Ovary (tissue), 7 donors: ENCODE measurements at regions not wholly inside any gene's neighbourhood (a gene's known extent, or its start where the extent isn't known, plus 50 kb on each side); places are given as distances from the start of the nearest gene placed in this dataset.

ENCODE experiments used
- DNase-seq, 5 donors: peaks; one replicate each; pipeline ENCODE4 v3.0.0-alpha.2; 2019 to 2020
- H3K27ac ChIP-seq, 2 donors: fragments of 200-600 bp; one replicate each; pipeline versions ENCODE4 v1.5.1 to v1.8.0; 2019 to 2022
- H3K27me3 ChIP-seq: fragments of 200-600 bp; one replicate; pipeline ENCODE4 v1.8.0; 2022
- H3K36me3 ChIP-seq: fragments of 200-600 bp; sonication (generic); one replicate; pipeline ENCODE4 v1.5.1; 2019
- H3K4me1 ChIP-seq: one replicate; pipeline ENCODE4 v1.8.1; 2013; ENCODE audit warnings: mild to moderate bottlenecking, moderate library complexity; ENCODE audit not compliant: insufficient read depth
- H3K4me3 ChIP-seq: fragments of 200-600 bp; sonication (generic); one replicate; pipeline ENCODE4 v1.5.1; 2017
- H3K9me3 ChIP-seq, 2 donors: fragments of 200-600 bp in 1 of 2; sonication (generic) in 1 of 2; one replicate each; pipeline versions ENCODE4 v1.5.1 to v1.8.1; 2013 to 2019; ENCODE audit warnings: mild to moderate bottlenecking in 1 of 2, moderate library complexity in 1 of 2
- CTCF ChIP-seq, 3 donors: fragments of 450-650 bp in 2 of 3; fragments of 200-600 bp in 1 of 3; IDR thresholded peaks; one replicate each; pipeline versions ENCODE4 v1.5.1 to v1.8.0; 2016 to 2022; ENCODE audit warnings: antibody characterized with exemption in 3 of 3, mild to moderate bottlenecking in 1 of 3
- EP300 ChIP-seq: sonication (generic); formaldehyde crosslinking; IDR thresholded peaks from one replicate; pipeline ENCODE4 v1.6.1; 2017; ENCODE audit warnings: antibody characterized with exemption
- POLR2A ChIP-seq: fragments of 450-650 bp; IDR thresholded peaks from one replicate; pipeline ENCODE4 v1.6.1; 2017; ENCODE audit warnings: antibody characterized with exemption, mild to moderate bottlenecking, moderate library complexity
- WGBS, 3 donors: extraction: QIAGEN DNeasy Blood & Tissue Kit in 1 of 3; methylation state at CpG; one replicate each; pipeline versions ENCODE4 v1.1.5 to v1.1.7; 2013 to 2017; 5-methylcytosine and 5-hydroxymethylcytosine counted together
- intact Hi-C, 4 donors: fragments of 100-400 bp; cut with DNase I; formaldehyde crosslinking; loops; one replicate each; pipeline versions ENCODE4 v1.11.0 to v1.15.1; 2022 to 2023
- donor health status: DM: no; HTN: no; CAD: no; lungs with moderate emphysema.
- donor health status: DM: no; HTN: no; CAD: no.
- donor health status: Bipolar disorder and iron deficiency.
- donor health status: DM: no; HTN: no; CAD: no.
- donor health status: DM: yes; HTN: yes; CAD: no.

- intact Hi-C loops, result no loop called here
- no peak overlapping the region for H3K27ac ChIP-seq
- DNase-seq, result no peak
- H3K27me3 ChIP-seq, result no peaks in the 10 kb centered on the region
- no peaks in the 10 kb centered on the region for H3K9me3 ChIP-seq
- no peak overlapping the region for H3K4me3 ChIP-seq
- TF ChIP-seq POLR2A (no peak), EP300 (no peak), CTCF (IDR thresholded peaks at IDR 0.05) (no peak)
- no peaks in the 10 kb centered on the region for H3K4me1 ChIP-seq
- no peaks in the 10 kb centered on the region for H3K36me3 ChIP-seq
- 79 to 96% (median 90%) methylated on average over 1 of the region's 1 CpG for WGBS, 3 donors
Measured at GRCh38 chr3:189517981-189518380, 113.2 kb upstream of the TP63 start.

DNA sequence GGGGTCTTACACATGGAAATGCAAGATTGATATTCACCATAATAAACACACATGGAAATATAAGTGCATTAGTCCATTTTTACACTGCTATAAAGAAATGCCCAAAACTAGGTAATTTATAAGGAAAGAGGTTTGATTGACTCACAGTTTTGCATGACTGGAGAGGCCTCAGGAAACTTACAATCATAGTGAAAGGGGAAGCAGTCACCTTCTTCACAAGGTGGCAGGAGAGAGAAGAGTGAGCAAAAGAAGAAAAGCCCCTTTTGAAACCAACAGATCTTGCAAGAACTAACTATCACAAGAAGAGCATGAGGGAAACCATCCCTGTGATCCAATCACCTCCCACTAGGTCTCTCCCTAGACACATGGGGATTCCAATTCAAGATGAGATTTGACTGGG, 111.7 kb upstream of the TP63 start:
- Histone ChIP-seq H3K4me1 (no peaks in the 10 kb centered on the region), H3K36me3 (no peaks in the 10 kb centered on the region), H3K27me3 (no peaks in the 10 kb centered on the region), H3K27ac (no peak overlapping the region), H3K9me3 (no peaks in the 10 kb centered on the region), H3K4me3 (no peak overlapping the region)
- intact Hi-C loops, result no loop called here
- TF ChIP-seq EP300, result no peak
- no peak for TF ChIP-seq CTCF (IDR thresholded peaks at IDR 0.05)
- TF ChIP-seq POLR2A, result no peak
- no peak for DNase-seq

DNA sequence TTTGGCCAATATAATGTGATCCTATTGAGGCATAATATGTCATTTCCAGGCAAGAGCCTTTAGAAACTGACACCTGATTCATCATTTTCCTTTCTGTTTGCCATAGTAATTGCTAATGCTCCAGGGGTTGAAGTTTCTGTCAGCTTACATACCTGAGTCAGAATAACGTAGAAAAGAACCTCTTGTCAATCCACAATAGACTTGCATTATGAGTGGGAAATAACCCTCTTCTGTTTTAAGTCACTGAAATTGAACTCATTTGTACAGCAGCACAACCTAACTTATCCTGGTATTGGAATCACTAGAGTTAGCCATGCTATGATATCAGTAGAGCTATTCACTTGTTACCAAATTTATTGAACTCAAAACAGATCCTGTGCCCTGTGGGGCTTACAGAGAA, 101.7 kb upstream of the TP63 start:
- TF ChIP-seq CTCF (IDR thresholded peaks at IDR 0.05) (no peak), EP300 (no peak), POLR2A (no peak)
- H3K27me3 ChIP-seq, result no peaks in the 10 kb centered on the region
- no peak overlapping the region for H3K27ac ChIP-seq
- WGBS, 3 donors, result 89 to 97% (median 97%) methylated on average over 1 of the region's 1 CpG
- DNase-seq, result no peak
- intact Hi-C loops, result no loop called here
- no peaks in the 10 kb centered on the region for H3K4me1 ChIP-seq
- H3K9me3 ChIP-seq, result no peaks in the 10 kb centered on the region
- H3K4me3 ChIP-seq, result no peak overlapping the region
- H3K36me3 ChIP-seq, result no peaks in the 10 kb centered on the region

GRCh38 chr3:189529889-189530471, 101.2 kb upstream of the TP63 start:
- no peaks in the 10 kb centered on the region for H3K4me1 ChIP-seq
- 87 to 89% (median 88%) methylated on average over 5 of the region's 5 CpGs for WGBS, 3 donors
- no peak for TF ChIP-seq POLR2A
- no peak for TF ChIP-seq EP300
- TF ChIP-seq CTCF (IDR thresholded peaks at IDR 0.05), result no peak
- no peak for DNase-seq
- H3K27me3 ChIP-seq, result no peaks in the 10 kb centered on the region
- no peak overlapping the region for H3K27ac ChIP-seq
- no peak overlapping the region for H3K4me3 ChIP-seq
- intact Hi-C loops, result no loop called here
- H3K9me3 ChIP-seq, result no peaks in the 10 kb centered on the region
- H3K36me3 ChIP-seq, result no peaks in the 10 kb centered on the region

DNA sequence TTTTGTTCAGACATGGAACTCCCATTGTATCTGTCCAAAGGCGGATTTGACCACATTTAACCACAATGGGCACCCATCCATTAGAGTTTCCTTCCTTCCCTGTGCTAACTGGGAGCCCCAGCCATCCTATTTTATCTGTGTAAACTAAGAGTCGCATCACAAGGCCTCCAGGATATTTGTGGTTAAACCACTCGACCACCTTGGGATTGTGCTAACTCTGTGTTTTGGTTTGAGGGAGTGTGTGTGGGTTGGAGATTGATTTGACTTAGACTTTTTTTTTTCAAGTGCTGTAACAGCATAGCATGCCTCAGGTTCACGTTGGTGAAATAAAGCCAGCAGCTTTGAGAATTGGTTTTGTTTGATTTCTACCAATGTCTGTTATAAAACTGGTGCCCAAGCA, 100.4 kb upstream of the TP63 start:
- Histone ChIP-seq H3K4me1 (no peaks in the 10 kb centered on the region), H3K9me3 (no peaks in the 10 kb centered on the region), H3K36me3 (no peaks in the 10 kb centered on the region), H3K4me3 (no peak overlapping the region), H3K27ac (no peak overlapping the region), H3K27me3 (no peaks in the 10 kb centered on the region)
- DNase-seq, result no peak
- intact Hi-C loops, result no loop called here
- WGBS, 3 donors, result 33 to 49% (median 34%) methylated on average over 4 of the region's 4 CpGs
- TF ChIP-seq CTCF (IDR thresholded peaks at IDR 0.05) (no peak), POLR2A (no peak), EP300 (no peak)
